HepG2 (cell line): ENCODE measurements at regions not wholly inside any gene's neighbourhood (a gene's known extent, or its start where the extent isn't known, plus 50 kb on each side); places are given as distances from the start of the nearest gene placed in this dataset.

ENCODE experiments used
- ATAC-seq: fragments of 200-7000 bp; cut with Tn5 transposase; 3 replicates; pipeline ENCODE4 v1.9.1; 2020; ENCODE audit warnings: mild to moderate bottlenecking, moderate library complexity
- BruUV-seq: library from RNA; stranded (reverse); fragments of 400-500 nt; replicated peaks from 2 replicates; lab custom pipeline; 2021; lab: Mats Ljungman, UMichigan
- CTCF ChIA-PET: fragments of 300-600 bp; formaldehyde crosslinking; extraction: SDS; loops from one replicate; lab custom pipeline; 2021; ENCODE audit warnings: low total read pairs, inconsistent platforms, low intra/inter-chr PET ratio; lab: Yijun Ruan, JAX
- POLR2A ChIA-PET: fragments of 350-600 bp; sonication (Branson Sonifier 250); formaldehyde crosslinking; loops from one replicate; lab custom pipeline; 2020; ENCODE audit warnings: antibody characterized with exemption, inconsistent platforms; lab: Yijun Ruan, JAX
- DNase-seq: peaks from one replicate; pipeline ENCODE4 v3.0.0-alpha.2; 2015; ENCODE audit warnings: low spot score
- FAIRE-seq: peaks from 3 replicates; lab custom pipeline; 2011; peaks lifted over from hg19 to GRCh38; lab: Jason Lieb, UNC
- H2AFZ ChIP-seq: one replicate; pipeline ENCODE4 v1.6.1; 2011; ENCODE audit warnings: low read length, inconsistent platforms
- H3K27ac ChIP-seq: fragments of 300-600 bp; 3 replicates; pipeline ENCODE4 v1.8.0; 2011; ENCODE audit warnings: mixed run types, mild to moderate bottlenecking, mixed read lengths, low read length, inconsistent platforms; ENCODE audit not compliant: insufficient read depth; ENCODE audit errors: extremely low read length
- H3K27me3 ChIP-seq, 2 experiments: fragments of 200-600 bp in 1 of 2; 2 replicates in 1 of 2; 3 replicates in 1 of 2; pipeline versions ENCODE4 v1.6.0 to v1.8.0; 2011; ENCODE audit warnings: low read length in 2 of 2, mild to moderate bottlenecking in 2 of 2, moderate library complexity in 2 of 2, inconsistent platforms in 1 of 2; ENCODE audit not compliant: insufficient read depth in 2 of 2, control insufficient read depth in 1 of 2
- H3K36me3 ChIP-seq, 2 experiments: fragments of 200-600 bp in 1 of 2; replicated peaks in 1 of 2; 2 replicates in 1 of 2; 3 replicates in 1 of 2; pipeline versions ENCODE4 v1.5.1 to v1.8.0; 2011; ENCODE audit warnings: low read length in 2 of 2, inconsistent platforms in 1 of 2; ENCODE audit not compliant: insufficient read depth in 2 of 2, control insufficient read depth in 1 of 2
- H3K4me1 ChIP-seq: 2 replicates; pipeline ENCODE4 v1.5.1; 2012; ENCODE audit warnings: low read length, inconsistent platforms; ENCODE audit not compliant: insufficient read depth
- H3K4me2 ChIP-seq: 2 replicates; pipeline ENCODE4 v1.6.0; 2011; ENCODE audit warnings: low read depth, low read length, inconsistent platforms
- H3K4me3 ChIP-seq, 3 experiments: fragments of 200-600 bp in 1 of 3; sonication (generic), shearing (Covaris generic) in 1 of 3; replicated peaks in 1 of 3; 2 replicates each; pipeline ENCODE4 v1.5.1; 2011 to 2016; ENCODE audit warnings: low read length in 3 of 3, inconsistent platforms in 2 of 3, low read depth in 2 of 3, mild to moderate bottlenecking in 2 of 3, control low read depth in 1 of 3, mixed read lengths in 1 of 3; ENCODE audit not compliant: insufficient read depth in 1 of 3
- H3K79me2 ChIP-seq: one replicate; pipeline ENCODE4 v1.6.1; 2011; ENCODE audit warnings: low read length, inconsistent platforms; ENCODE audit not compliant: insufficient read depth
- H3K9ac ChIP-seq: 2 replicates; pipeline ENCODE4 v1.6.0; 2011; ENCODE audit warnings: mild to moderate bottlenecking, low read depth, low read length, inconsistent platforms; ENCODE audit not compliant: insufficient read depth
- H3K9me3 ChIP-seq: 2 replicates; pipeline ENCODE4 v1.5.1; 2012; ENCODE audit warnings: mild to moderate bottlenecking, low read length
- H4K20me1 ChIP-seq: 2 replicates; pipeline ENCODE4 v1.6.0; 2011; ENCODE audit warnings: inconsistent platforms, mild to moderate bottlenecking, low read length, moderate library complexity; ENCODE audit not compliant: insufficient read depth
- HMG20B ChIP-seq: conservative IDR thresholded peaks from 2 replicates; pipeline ENCODE4 v1.6.1; 2016; ENCODE audit warnings: missing genetic modification reagents, missing compliant biosample characterization
- HNRNPLL ChIP-seq: fragments of 200-400 bp; formaldehyde crosslinking; IDR thresholded peaks from 2 replicates; pipeline ENCODE4 v1.6.1; 2017; ENCODE audit warnings: mild to moderate bottlenecking, low read depth, low read length; ENCODE audit not compliant: poor library complexity, severe bottlenecking
- MAF1 ChIP-seq: sonication (generic); formaldehyde crosslinking; IDR thresholded peaks from 2 replicates; pipeline ENCODE4 v1.5.0; 2020; ENCODE audit warnings: missing genetic modification reagents, borderline replicate concordance
- MYC ChIP-seq: sonication (generic); formaldehyde crosslinking; IDR thresholded peaks from 2 replicates; pipeline ENCODE4 v1.9.0; 2021; ENCODE audit warnings: missing genetic modification reagents, borderline replicate concordance
- RARA ChIP-seq: IDR thresholded peaks from 2 replicates; pipeline ENCODE4 v1.6.1; 2016; ENCODE audit warnings: missing genetic modification reagents, missing compliant biosample characterization
- SP140L ChIP-seq: sonication (generic); formaldehyde crosslinking; IDR thresholded peaks from 2 replicates; pipeline ENCODE4 v1.4.0; 2020; ENCODE audit warnings: missing genetic modification reagents, borderline replicate concordance
- STAT5B ChIP-seq: sonication (generic); formaldehyde crosslinking; IDR thresholded peaks from 2 replicates; pipeline ENCODE4 v1.4.0; 2020; ENCODE audit warnings: missing genetic modification reagents
- ZBTB8A ChIP-seq: sonication (generic); formaldehyde crosslinking; IDR thresholded peaks from 2 replicates; pipeline ENCODE4 v1.4.0; 2020; ENCODE audit warnings: mild to moderate bottlenecking, low read depth, missing genetic modification reagents, borderline replicate concordance
- ZFP62 ChIP-seq: sonication (generic); formaldehyde crosslinking; IDR thresholded peaks from 2 replicates; pipeline ENCODE4 v1.4.0; 2020; ENCODE audit warnings: missing genetic modification reagents
- ZNF431 ChIP-seq: sonication (generic); formaldehyde crosslinking; IDR thresholded peaks from 2 replicates; pipeline ENCODE4 v1.9.0; 2022; ENCODE audit warnings: missing genetic modification reagents, low read depth, mild to moderate bottlenecking, borderline replicate concordance
- WGBS: methylation state at CpG from one replicate; pipeline ENCODE4 v1.1.6; 2017; ENCODE audit warnings: low lambda C conversion rate; 5-methylcytosine and 5-hydroxymethylcytosine counted together
- in situ Hi-C: cut with HindIII; loops from 2 replicates; pipeline ENCODE4 v1.10.0; 2017; ENCODE audit warnings: low pct_unique_long_range_greater_than_20kb; ENCODE audit not compliant: extremely low pct_ligation_motif_present
- intact Hi-C: fragments of 100-400 bp; cut with micrococcal nuclease; formaldehyde crosslinking; loops from one replicate; pipeline ENCODE4 v1.10.0; 2022; ENCODE audit not compliant: unreplicated experiment
- TF ChIP-seq, protein P1 (sequence below): sonication (generic); formaldehyde crosslinking; IDR thresholded peaks from 2 replicates; pipeline ENCODE4 v1.4.0; 2020; ENCODE audit warnings: low read depth, mild to moderate bottlenecking, missing genetic modification reagents

DNA sequence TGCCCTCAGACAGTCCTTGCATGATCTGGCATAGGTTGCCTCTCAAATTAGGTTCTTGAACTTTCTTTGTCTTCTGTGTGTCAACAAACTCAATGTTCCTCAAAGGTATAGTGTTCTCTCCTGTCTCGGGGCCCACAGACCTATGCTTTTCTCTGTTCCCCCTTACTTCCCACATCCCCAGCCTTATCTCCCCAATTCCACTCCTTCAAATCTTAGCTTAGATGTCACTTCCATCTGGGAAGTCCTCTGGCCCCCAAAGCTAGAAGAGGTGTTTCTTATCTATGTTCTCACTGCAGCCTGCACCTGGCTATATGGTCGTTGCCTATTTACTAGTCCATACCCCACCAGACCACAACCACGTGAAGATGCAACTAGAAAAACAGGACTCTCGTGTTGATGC lies 134.6 kb upstream of the MYCN start:
- ChIA-PET POLR2A (no interaction called here), CTCF (no interaction called here)
- FAIRE-seq (no peak), DNase-seq (no peak), ATAC-seq (no peak)
- Histone ChIP-seq H4K20me1 (no peaks in the 10 kb centered on the region), H3K9ac (no peak overlapping the region), H3K79me2 (no peaks in the 10 kb centered on the region), H2AFZ (no peak overlapping the region), H3K4me3 (no peak overlapping the region), H3K4me2 (no peak overlapping the region), H3K27ac (no peak overlapping the region), H3K4me1 (peaks cover 12% of the 10 kb centered on the region; the same call in 1 of the 2 replicates), H3K9me3 (no peaks in the 10 kb centered on the region), H3K27me3 (peaks cover 1 to 27% of the 10 kb centered on the region in 2 experiments; a peak in 3 of 5 replicates), H3K36me3 (no peaks in the 10 kb centered on the region)
- intact Hi-C loops: no loop called here
- no peak for TF ChIP-seq HMG20B (CRISPR knock-in tag)
- no peak for TF ChIP-seq SP140L
- no peak for TF ChIP-seq HNRNPLL
- TF ChIP-seq MAF1 (CRISPR knock-in tag): no peak
- TF ChIP-seq ZFP62 (CRISPR knock-in tag): no peak
- TF ChIP-seq STAT5B (CRISPR knock-in tag): no peak
- no peak for TF ChIP-seq RARA (CRISPR knock-in tag)
- TF ChIP-seq ZBTB8A (CRISPR knock-in tag): no peak
- TF ChIP-seq, protein P1, sequence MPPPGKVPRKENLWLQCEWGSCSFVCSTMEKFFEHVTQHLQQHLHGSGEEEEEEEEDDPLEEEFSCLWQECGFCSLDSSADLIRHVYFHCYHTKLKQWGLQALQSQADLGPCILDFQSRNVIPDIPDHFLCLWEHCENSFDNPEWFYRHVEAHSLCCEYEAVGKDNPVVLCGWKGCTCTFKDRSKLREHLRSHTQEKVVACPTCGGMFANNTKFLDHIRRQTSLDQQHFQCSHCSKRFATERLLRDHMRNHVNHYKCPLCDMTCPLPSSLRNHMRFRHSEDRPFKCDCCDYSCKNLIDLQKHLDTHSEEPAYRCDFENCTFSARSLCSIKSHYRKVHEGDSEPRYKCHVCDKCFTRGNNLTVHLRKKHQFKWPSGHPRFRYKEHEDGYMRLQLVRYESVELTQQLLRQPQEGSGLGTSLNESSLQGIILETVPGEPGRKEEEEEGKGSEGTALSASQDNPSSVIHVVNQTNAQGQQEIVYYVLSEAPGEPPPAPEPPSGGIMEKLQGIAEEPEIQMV: no peak
- TF ChIP-seq ZNF431 (CRISPR knock-in tag): no peak
- TF ChIP-seq MYC (CRISPR knock-in tag): no peak
- WGBS: 15% methylated on average over 4 of the region's 4 CpGs
- in situ Hi-C loops: no loop called here
- no TSS peak for BruUV-seq
